ENCODE measurements at regions not wholly inside any gene's neighbourhood (a gene's known extent, or its start where the extent isn't known, plus 50 kb on each side); places are given as distances from the start of the nearest gene placed in this dataset.

DNA sequence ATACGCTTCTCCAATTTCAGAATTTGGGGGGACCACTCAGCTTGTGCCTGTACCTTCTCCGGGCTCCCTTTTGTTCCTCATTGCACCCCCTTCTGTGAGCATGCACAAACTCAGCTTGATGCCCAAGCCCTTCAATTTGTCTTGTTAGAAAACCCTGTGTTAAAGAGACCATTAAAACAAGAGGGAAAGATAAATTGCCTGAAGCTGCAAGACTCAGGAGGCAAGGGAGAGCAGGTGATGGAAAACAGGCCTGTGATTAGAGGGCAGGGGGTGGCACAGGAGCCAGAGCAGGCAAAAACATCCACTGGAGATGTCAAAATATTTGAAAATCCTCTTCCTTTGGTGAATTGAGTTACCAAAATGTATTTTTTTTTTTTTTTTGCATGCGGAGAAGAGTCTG is 121.7 kb downstream of the MIAT start:
- Histone ChIP-seq H3K4me3 (ENCODE audit: control insufficient read depth in 2 of 3, extremely low read depth in 1 of 3, insufficient read depth in 2 of 3, low read depth in 1 of 3, low read length in 3 of 3) (no peak overlapping the region), H2AFZ (ENCODE audit: control insufficient read depth, low read length) (no peak overlapping the region), H3K9me3 (ENCODE audit: control insufficient read depth, low read depth, low read length) (peaks cover 1% of the 10 kb centered on the region), H3K27ac (ENCODE audit: control insufficient read depth, insufficient read depth, low read length) (no peak overlapping the region), H3K4me2 (ENCODE audit: control insufficient read depth, extremely low read depth, insufficient read depth, low read depth, low read length) (no peak overlapping the region), H3K79me2 (ENCODE audit: control insufficient read depth, insufficient read depth, low read length) (no peaks in the 10 kb centered on the region), H4K20me1 (ENCODE audit: control insufficient read depth, extremely low read depth, insufficient read depth, low read length) (no peaks in the 10 kb centered on the region), H3K9me1 (ENCODE audit: control insufficient read depth, extremely low read depth, insufficient read depth, low read length) (no peaks in the 10 kb centered on the region), H3K27me3 (ENCODE audit: control insufficient read depth, extremely low read depth, insufficient read depth, low read length) (no peaks in the 10 kb centered on the region), H3K4me1 (ENCODE audit: control insufficient read depth, extremely low read depth, insufficient read depth, low read length) (no peaks in the 10 kb centered on the region), H3K9ac (ENCODE audit: control insufficient read depth, extremely low read depth, insufficient read depth, low read length) (no peak overlapping the region), H3K36me3 (ENCODE audit: control insufficient read depth in 2 of 2, extremely low read depth in 1 of 2, insufficient read depth in 2 of 2, low read length in 2 of 2) (peaks cover 3 to 9% of the 10 kb centered on the region in 2 experiments)
- TF ChIP-seq, protein P1, sequence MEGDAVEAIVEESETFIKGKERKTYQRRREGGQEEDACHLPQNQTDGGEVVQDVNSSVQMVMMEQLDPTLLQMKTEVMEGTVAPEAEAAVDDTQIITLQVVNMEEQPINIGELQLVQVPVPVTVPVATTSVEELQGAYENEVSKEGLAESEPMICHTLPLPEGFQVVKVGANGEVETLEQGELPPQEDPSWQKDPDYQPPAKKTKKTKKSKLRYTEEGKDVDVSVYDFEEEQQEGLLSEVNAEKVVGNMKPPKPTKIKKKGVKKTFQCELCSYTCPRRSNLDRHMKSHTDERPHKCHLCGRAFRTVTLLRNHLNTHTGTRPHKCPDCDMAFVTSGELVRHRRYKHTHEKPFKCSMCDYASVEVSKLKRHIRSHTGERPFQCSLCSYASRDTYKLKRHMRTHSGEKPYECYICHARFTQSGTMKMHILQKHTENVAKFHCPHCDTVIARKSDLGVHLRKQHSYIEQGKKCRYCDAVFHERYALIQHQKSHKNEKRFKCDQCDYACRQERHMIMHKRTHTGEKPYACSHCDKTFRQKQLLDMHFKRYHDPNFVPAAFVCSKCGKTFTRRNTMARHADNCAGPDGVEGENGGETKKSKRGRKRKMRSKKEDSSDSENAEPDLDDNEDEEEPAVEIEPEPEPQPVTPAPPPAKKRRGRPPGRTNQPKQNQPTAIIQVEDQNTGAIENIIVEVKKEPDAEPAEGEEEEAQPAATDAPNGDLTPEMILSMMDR (optimal IDR thresholded peaks at IDR 0.05 in 1 of 3, IDR thresholded peaks at IDR 0.05 in 1 of 3, conservative IDR thresholded peaks at IDR 0.05 in 1 of 3; ENCODE audit: extremely low read depth in 1 of 3, insufficient read depth in 2 of 3, low read length in 3 of 3): no peak
- no peak for TF ChIP-seq EZH2 (IDR thresholded peaks at IDR 0.05; ENCODE audit: low read length)
- no peak for FAIRE-seq
- dilution Hi-C loops (cut with MboI; ENCODE audit: extremely low pct_ligation_motif_present, low sequenced_read_pairs): no loop called here
- no peak for DNase-seq (ENCODE audit: low read depth, low spot score)

DNA sequence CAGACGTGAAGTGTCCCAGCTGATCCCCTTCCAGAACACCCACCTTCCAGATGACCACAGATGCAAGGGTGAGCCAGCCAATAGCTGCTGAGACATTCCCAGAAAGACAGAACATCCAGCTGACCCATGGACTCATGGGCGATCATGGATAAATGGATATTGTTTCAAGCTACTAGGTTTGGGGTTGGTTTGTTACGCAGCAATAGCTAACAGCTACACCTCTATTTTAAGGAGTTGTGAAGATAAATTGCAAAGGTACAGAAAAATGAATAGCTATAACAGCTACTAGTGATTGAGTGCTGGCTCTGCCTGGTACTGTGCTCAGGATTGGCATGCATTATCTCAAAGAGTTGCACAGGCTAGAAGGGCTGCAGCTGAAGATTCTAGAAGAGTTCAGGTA is 122.5 kb downstream of the MIAT start:
- Histone ChIP-seq H3K27me3 (ENCODE audit: control insufficient read depth, extremely low read depth, insufficient read depth, low read length) (no peaks in the 10 kb centered on the region), H3K9ac (ENCODE audit: control insufficient read depth, extremely low read depth, insufficient read depth, low read length) (no peak overlapping the region), H3K36me3 (ENCODE audit: control insufficient read depth in 2 of 2, extremely low read depth in 1 of 2, insufficient read depth in 2 of 2, low read length in 2 of 2) (peaks cover 3 to 9% of the 10 kb centered on the region in 2 experiments), H3K4me2 (ENCODE audit: control insufficient read depth, extremely low read depth, insufficient read depth, low read depth, low read length) (no peak overlapping the region), H3K4me1 (ENCODE audit: control insufficient read depth, extremely low read depth, insufficient read depth, low read length) (no peaks in the 10 kb centered on the region), H3K79me2 (ENCODE audit: control insufficient read depth, insufficient read depth, low read length) (no peaks in the 10 kb centered on the region), H3K9me3 (ENCODE audit: control insufficient read depth, low read depth, low read length) (peaks cover 1% of the 10 kb centered on the region), H3K4me3 (ENCODE audit: control insufficient read depth in 2 of 3, extremely low read depth in 1 of 3, insufficient read depth in 2 of 3, low read depth in 1 of 3, low read length in 3 of 3) (no peak overlapping the region), H3K9me1 (ENCODE audit: control insufficient read depth, extremely low read depth, insufficient read depth, low read length) (no peaks in the 10 kb centered on the region), H4K20me1 (ENCODE audit: control insufficient read depth, extremely low read depth, insufficient read depth, low read length) (no peaks in the 10 kb centered on the region), H2AFZ (ENCODE audit: control insufficient read depth, low read length) (no peak overlapping the region), H3K27ac (ENCODE audit: control insufficient read depth, insufficient read depth, low read length) (no peak overlapping the region)
- dilution Hi-C loops (cut with MboI; ENCODE audit: extremely low pct_ligation_motif_present, low sequenced_read_pairs): no loop called here
- no peak for FAIRE-seq
- DNase-seq (ENCODE audit: low read depth, low spot score): no peak
- TF ChIP-seq, protein P1 (optimal IDR thresholded peaks at IDR 0.05 in 1 of 3, IDR thresholded peaks at IDR 0.05 in 1 of 3, conservative IDR thresholded peaks at IDR 0.05 in 1 of 3; ENCODE audit: extremely low read depth in 1 of 3, insufficient read depth in 2 of 3, low read length in 3 of 3): no peak
- no peak for TF ChIP-seq EZH2 (IDR thresholded peaks at IDR 0.05; ENCODE audit: low read length)

Measured in keratinocyte (primary cell).